HepG2 (cell line): ENCODE measurements at regions not wholly inside any gene's neighbourhood (a gene's known extent, or its start where the extent isn't known, plus 50 kb on each side); places are given as distances from the start of the nearest gene placed in this dataset.

Experiments
- ATAC-seq: fragments of 200-7000 bp; cut with Tn5 transposase; 3 replicates; pipeline ENCODE4 v1.9.1; 2020; ENCODE audit warnings: mild to moderate bottlenecking, moderate library complexity
- BruUV-seq: library from RNA; stranded (reverse); fragments of 400-500 nt; replicated peaks from 2 replicates; lab custom pipeline; 2021; lab: Mats Ljungman, UMichigan
- CTCF ChIA-PET: fragments of 300-600 bp; formaldehyde crosslinking; extraction: SDS; loops from one replicate; lab custom pipeline; 2021; ENCODE audit warnings: low total read pairs, inconsistent platforms, low intra/inter-chr PET ratio; lab: Yijun Ruan, JAX
- POLR2A ChIA-PET: fragments of 350-600 bp; sonication (Branson Sonifier 250); formaldehyde crosslinking; loops from one replicate; lab custom pipeline; 2020; ENCODE audit warnings: antibody characterized with exemption, inconsistent platforms; lab: Yijun Ruan, JAX
- DNase-seq: peaks from one replicate; pipeline ENCODE4 v3.0.0-alpha.2; 2015; ENCODE audit warnings: low spot score
- FAIRE-seq: peaks from 3 replicates; lab custom pipeline; 2011; peaks lifted over from hg19 to GRCh38; lab: Jason Lieb, UNC
- H2AFZ ChIP-seq: one replicate; pipeline ENCODE4 v1.6.1; 2011; ENCODE audit warnings: low read length, inconsistent platforms
- H3K27ac ChIP-seq: fragments of 300-600 bp; 3 replicates; pipeline ENCODE4 v1.8.0; 2011; ENCODE audit warnings: mixed run types, mild to moderate bottlenecking, mixed read lengths, low read length, inconsistent platforms; ENCODE audit not compliant: insufficient read depth; ENCODE audit errors: extremely low read length
- H3K27me3 ChIP-seq, 2 experiments: fragments of 200-600 bp in 1 of 2; 2 replicates in 1 of 2; 3 replicates in 1 of 2; pipeline versions ENCODE4 v1.6.0 to v1.8.0; 2011; ENCODE audit warnings: low read length in 2 of 2, mild to moderate bottlenecking in 2 of 2, moderate library complexity in 2 of 2, inconsistent platforms in 1 of 2; ENCODE audit not compliant: insufficient read depth in 2 of 2, control insufficient read depth in 1 of 2
- H3K36me3 ChIP-seq, 2 experiments: fragments of 200-600 bp in 1 of 2; replicated peaks in 1 of 2; 2 replicates in 1 of 2; 3 replicates in 1 of 2; pipeline versions ENCODE4 v1.5.1 to v1.8.0; 2011; ENCODE audit warnings: low read length in 2 of 2, inconsistent platforms in 1 of 2; ENCODE audit not compliant: insufficient read depth in 2 of 2, control insufficient read depth in 1 of 2
- H3K4me1 ChIP-seq: 2 replicates; pipeline ENCODE4 v1.5.1; 2012; ENCODE audit warnings: low read length, inconsistent platforms; ENCODE audit not compliant: insufficient read depth
- H3K4me2 ChIP-seq: 2 replicates; pipeline ENCODE4 v1.6.0; 2011; ENCODE audit warnings: low read depth, low read length, inconsistent platforms
- H3K4me3 ChIP-seq, 3 experiments: fragments of 200-600 bp in 1 of 3; sonication (generic), shearing (Covaris generic) in 1 of 3; replicated peaks in 1 of 3; 2 replicates each; pipeline ENCODE4 v1.5.1; 2011 to 2016; ENCODE audit warnings: low read length in 3 of 3, inconsistent platforms in 2 of 3, low read depth in 2 of 3, mild to moderate bottlenecking in 2 of 3, control low read depth in 1 of 3, mixed read lengths in 1 of 3; ENCODE audit not compliant: insufficient read depth in 1 of 3
- H3K79me2 ChIP-seq: one replicate; pipeline ENCODE4 v1.6.1; 2011; ENCODE audit warnings: low read length, inconsistent platforms; ENCODE audit not compliant: insufficient read depth
- H3K9ac ChIP-seq: 2 replicates; pipeline ENCODE4 v1.6.0; 2011; ENCODE audit warnings: mild to moderate bottlenecking, low read depth, low read length, inconsistent platforms; ENCODE audit not compliant: insufficient read depth
- H3K9me3 ChIP-seq: 2 replicates; pipeline ENCODE4 v1.5.1; 2012; ENCODE audit warnings: mild to moderate bottlenecking, low read length
- H4K20me1 ChIP-seq: 2 replicates; pipeline ENCODE4 v1.6.0; 2011; ENCODE audit warnings: inconsistent platforms, mild to moderate bottlenecking, low read length, moderate library complexity; ENCODE audit not compliant: insufficient read depth
- ERF ChIP-seq: IDR thresholded peaks from 2 replicates; pipeline ENCODE4 v1.6.1; 2018; ENCODE audit warnings: missing biosample characterization, missing genetic modification reagents
- HBP1 ChIP-seq: IDR thresholded peaks from 2 replicates; pipeline ENCODE4 v1.6.1; 2016; ENCODE audit warnings: low read depth, control low read depth
- HES4 ChIP-seq: sonication (generic); formaldehyde crosslinking; IDR thresholded peaks from 2 replicates; pipeline ENCODE4 v1.9.0; 2021; ENCODE audit warnings: mild to moderate bottlenecking, missing genetic modification reagents, borderline replicate concordance
- KAT2B ChIP-seq: fragments of 150-350 bp; IDR thresholded peaks from 2 replicates; pipeline ENCODE4 v1.6.1; 2014; ENCODE audit warnings: low read depth, low read length, borderline replicate concordance
- KDM3A ChIP-seq: IDR thresholded peaks from 2 replicates; pipeline ENCODE4 v1.6.1; 2018; ENCODE audit warnings: low read depth, missing compliant biosample characterization
- MEIS2 ChIP-seq: sonication (generic); formaldehyde crosslinking; IDR thresholded peaks from 2 replicates; pipeline ENCODE4 v1.9.0; 2021; ENCODE audit warnings: mild to moderate bottlenecking, missing genetic modification reagents
- RAD51 ChIP-seq: fragments of 450-650 bp; IDR thresholded peaks from 2 replicates; pipeline ENCODE4 v1.6.1; 2016; ENCODE audit warnings: borderline replicate concordance
- SIX1 ChIP-seq: sonication (generic); formaldehyde crosslinking; IDR thresholded peaks from 2 replicates; pipeline ENCODE4 v1.4.0; 2020; ENCODE audit warnings: missing genetic modification reagents, borderline replicate concordance
- TEAD3 ChIP-seq: optimal IDR thresholded peaks from 2 replicates; pipeline ENCODE3; 2016; ENCODE audit warnings: borderline replicate concordance
- TFDP2 ChIP-seq: sonication (generic); formaldehyde crosslinking; IDR thresholded peaks from 2 replicates; pipeline ENCODE4 v1.4.0; 2020; ENCODE audit warnings: missing genetic modification reagents
- ZBTB8A ChIP-seq: sonication (generic); formaldehyde crosslinking; IDR thresholded peaks from 2 replicates; pipeline ENCODE4 v1.4.0; 2020; ENCODE audit warnings: mild to moderate bottlenecking, low read depth, missing genetic modification reagents, borderline replicate concordance
- ZNF652 ChIP-seq: IDR thresholded peaks from 2 replicates; pipeline ENCODE4 v1.6.1; 2016; ENCODE audit warnings: low read depth, borderline replicate concordance
- ZNF841 ChIP-seq: sonication (generic); formaldehyde crosslinking; IDR thresholded peaks from 2 replicates; pipeline ENCODE4 v1.8.1; 2023; ENCODE audit warnings: missing genetic modification reagents, borderline replicate concordance
- ZNF883 ChIP-seq: sonication (generic); formaldehyde crosslinking; IDR thresholded peaks from 2 replicates; pipeline ENCODE4 v1.5.1; 2020; ENCODE audit warnings: mild to moderate bottlenecking, missing genetic modification reagents; ENCODE audit errors: not compliant biosample characterization
- WGBS: methylation state at CpG from one replicate; pipeline ENCODE4 v1.1.6; 2017; ENCODE audit warnings: low lambda C conversion rate; 5-methylcytosine and 5-hydroxymethylcytosine counted together
- in situ Hi-C: cut with HindIII; loops from 2 replicates; pipeline ENCODE4 v1.10.0; 2017; ENCODE audit warnings: low pct_unique_long_range_greater_than_20kb; ENCODE audit not compliant: extremely low pct_ligation_motif_present
- intact Hi-C: fragments of 100-400 bp; cut with micrococcal nuclease; formaldehyde crosslinking; loops from one replicate; pipeline ENCODE4 v1.10.0; 2022; ENCODE audit not compliant: unreplicated experiment

- POLR2A ChIA-PET: no interaction called here
- no TSS peak for BruUV-seq
- no peaks in the 10 kb centered on the region for H3K9me3 ChIP-seq
- H3K27me3 ChIP-seq: peaks cover 5 to 32% of the 10 kb centered on the region in 2 experiments
- H3K4me2 ChIP-seq: no peak overlapping the region
- TF ChIP-seq ZNF841 (CRISPR knock-in tag) (no peak), ZBTB8A (CRISPR knock-in tag) (no peak), HBP1 (CRISPR knock-in tag) (no peak), TEAD3 (CRISPR knock-in tag) (no peak), ERF (CRISPR knock-in tag) (no peak), KDM3A (CRISPR knock-in tag) (no peak), MEIS2 (no peak), ZNF652 (CRISPR knock-in tag) (no peak), HES4 (no peak), RAD51 (no peak), KAT2B (no peak), SIX1 (CRISPR knock-in tag) (no peak), ZNF883 (CRISPR knock-in tag) (no peak), TFDP2 (CRISPR knock-in tag) (no peak)
- TF ChIP-seq, all 625 proteins: peak for 0
- intact Hi-C loops: no loop called here
- Histone ChIP-seq H3K9ac (no peak overlapping the region), H3K79me2 (no peaks in the 10 kb centered on the region), H4K20me1 (no peaks in the 10 kb centered on the region), H2AFZ (no peak overlapping the region), H3K4me1 (peaks cover 9% of the 10 kb centered on the region), H3K27ac (no peak overlapping the region), H3K36me3 (no peaks in the 10 kb centered on the region), H3K4me3 (no peak overlapping the region)
- no peak for DNase-seq
- ATAC-seq: no peak
- in situ Hi-C loops: no loop called here
- WGBS: 55% methylated on average over 4 of the region's 4 CpGs
- CTCF ChIA-PET: no interaction called here
- FAIRE-seq: no peak
Observed at GRCh38 chr6:169913096-169913638, 161.7 kb downstream of the ERMARD start.
